GM23338 (cell line): ENCODE measurements at regions not wholly inside any gene's neighbourhood (a gene's known extent, or its start where the extent isn't known, plus 50 kb on each side); places are given as distances from the start of the nearest gene placed in this dataset.

Source experiments
- ATAC-seq: fragments of 200-7000 bp; cut with Tn5 transposase; 3 replicates; pipeline ENCODE4 v1.9.1; 2020
- DNase-seq: peaks from one replicate; pipeline ENCODE4 v3.0.0-alpha.2; 2015; ENCODE audit warnings: low spot score
- H2AFZ ChIP-seq: fragments of 200-600 bp; sonication (generic); 2 replicates; pipeline ENCODE4 v1.8.0; 2016; ENCODE audit warnings: antibody characterized with exemption, mild to moderate bottlenecking, moderate library complexity
- H3F3A ChIP-seq: fragments of 200-600 bp; sonication (generic); replicated peaks from 2 replicates; pipeline ENCODE4 v1.8.0; 2017; ENCODE audit warnings: antibody characterized with exemption, mixed run types, low read depth
- H3K27ac ChIP-seq: fragments of 200-600 bp; sonication (generic); 2 replicates; pipeline ENCODE4 v1.6.1; 2016; ENCODE audit warnings: low read depth
- H3K27me3 ChIP-seq: fragments of 200-600 bp; sonication (generic); 2 replicates; pipeline ENCODE4 v1.8.0; 2016; ENCODE audit warnings: mild to moderate bottlenecking, mixed run types, moderate library complexity; ENCODE audit not compliant: insufficient read depth
- H3K36me3 ChIP-seq: fragments of 200-600 bp; sonication (generic); 2 replicates; pipeline ENCODE4 v1.8.0; 2016; ENCODE audit warnings: mild to moderate bottlenecking; ENCODE audit not compliant: insufficient read depth
- H3K4me1 ChIP-seq: fragments of 200-600 bp; sonication (generic); 2 replicates; pipeline ENCODE4 v1.8.0; 2016; ENCODE audit warnings: mild to moderate bottlenecking, moderate library complexity; ENCODE audit not compliant: insufficient read depth
- H3K4me2 ChIP-seq: fragments of 200-600 bp; sonication (generic); 2 replicates; pipeline ENCODE4 v1.7.1; 2017; ENCODE audit warnings: mixed run types
- H3K4me3 ChIP-seq: fragments of 200-600 bp; sonication (generic); 2 replicates; pipeline ENCODE4 v1.6.1; 2016; ENCODE audit warnings: mixed run types
- H3K79me2 ChIP-seq: fragments of 200-600 bp; sonication (generic); replicated peaks from 2 replicates; pipeline ENCODE4 v1.8.0; 2017; ENCODE audit warnings: mild to moderate bottlenecking; ENCODE audit not compliant: insufficient read depth
- H3K9me2 ChIP-seq: fragments of 200-600 bp; sonication (generic); 2 replicates; pipeline ENCODE4 v1.8.0; 2017; ENCODE audit not compliant: insufficient read depth
- H4K20me1 ChIP-seq: fragments of 200-600 bp; sonication (generic); replicated peaks from 2 replicates; pipeline ENCODE4 v1.8.0; 2017; ENCODE audit warnings: mild to moderate bottlenecking; ENCODE audit not compliant: insufficient read depth
- H3K27ac Mint-ChIP-seq: 2 replicates; pipeline ENCODE4 v1.8.0; 2020; ENCODE audit warnings: inconsistent platforms, mild to moderate bottlenecking, moderate library complexity, mixed read lengths
- H3K27me3 Mint-ChIP-seq: 3 replicates; pipeline ENCODE4 v1.8.0; 2022; ENCODE audit warnings: low read depth, mild to moderate bottlenecking, moderate library complexity, mixed read lengths, inconsistent platforms; ENCODE audit not compliant: insufficient read depth, poor library complexity
- H3K36me3 Mint-ChIP-seq: 3 replicates; pipeline ENCODE4 v1.8.0; 2021; ENCODE audit warnings: low read depth, mild to moderate bottlenecking, inconsistent platforms, moderate library complexity, mixed read lengths
- H3K4me1 Mint-ChIP-seq: 3 replicates; pipeline ENCODE4 v1.8.0; 2020; ENCODE audit warnings: mild to moderate bottlenecking, inconsistent platforms, mixed read lengths
- H3K4me3 Mint-ChIP-seq: 3 replicates; pipeline ENCODE4 v1.8.0; 2021; ENCODE audit warnings: moderate library complexity, mild to moderate bottlenecking, inconsistent platforms, mixed read lengths
- H3K9me3 Mint-ChIP-seq: 3 replicates; pipeline ENCODE4 v1.8.0; 2020; ENCODE audit warnings: moderate library complexity, mild to moderate bottlenecking, inconsistent platforms, mixed read lengths
- CREB1 ChIP-seq: fragments of 250-450 bp; sonication (Bioruptor Pico); IDR thresholded peaks from 2 replicates; pipeline ENCODE4 v1.5.0; 2020; ENCODE audit warnings: low read depth, mild to moderate bottlenecking, moderate library complexity
- CTCF ChIP-seq, 2 experiments: fragments of 200-600 bp in 1 of 2; sonication (generic) in 1 of 2; conservative IDR thresholded peaks; 2 replicates each; pipeline versions ENCODE4 v1.5.1 to v1.6.1; 2016 to 2017; ENCODE audit warnings: antibody characterized with exemption in 2 of 2, low read depth in 2 of 2, mild to moderate bottlenecking in 2 of 2, moderate library complexity in 1 of 2
- ETS1 ChIP-seq: IDR thresholded peaks from 2 replicates; pipeline ENCODE4 v1.6.1; 2016; ENCODE audit warnings: antibody characterized with exemption
- EZH2 ChIP-seq: fragments of 200-600 bp; sonication (generic); IDR thresholded peaks from one replicate; pipeline ENCODE4 v1.8.0; 2017; ENCODE audit warnings: antibody characterized with exemption, mild to moderate bottlenecking, low read depth; ENCODE audit not compliant: unreplicated experiment
- EZH2phosphoT487 ChIP-seq: fragments of 200-600 bp; sonication (generic); IDR thresholded peaks from one replicate; pipeline ENCODE4 v1.8.1; 2018; ENCODE audit warnings: antibody characterized with exemption; ENCODE audit not compliant: unreplicated experiment
- JUNB ChIP-seq: IDR thresholded peaks from one replicate; pipeline ENCODE4 v1.6.1; 2016; ENCODE audit warnings: antibody characterized with exemption; ENCODE audit not compliant: unreplicated experiment
- NANOG ChIP-seq: IDR thresholded peaks from 2 replicates; pipeline ENCODE4 v1.6.1; 2016; ENCODE audit warnings: antibody characterized with exemption, borderline replicate concordance
- POLR2AphosphoS5 ChIP-seq: IDR thresholded peaks from 2 replicates; pipeline ENCODE4 v1.6.1; 2016; ENCODE audit warnings: antibody characterized with exemption, low read depth
- REST ChIP-seq: IDR thresholded peaks from one replicate; pipeline ENCODE4 v1.6.1; 2018; ENCODE audit warnings: antibody characterized with exemption; ENCODE audit not compliant: unreplicated experiment
- STAT1 ChIP-seq: IDR thresholded peaks from one replicate; pipeline ENCODE4 v1.6.1; 2016; ENCODE audit warnings: antibody characterized with exemption; ENCODE audit not compliant: unreplicated experiment
- ZNF114 ChIP-seq: fragments of 250-450 bp; sonication (Bioruptor Pico); IDR thresholded peaks from 2 replicates; pipeline ENCODE4 v1.5.0; 2020; ENCODE audit warnings: mild to moderate bottlenecking, moderate library complexity
- ZNF331 ChIP-seq: fragments of 250-450 bp; sonication (Bioruptor Pico); IDR thresholded peaks from 2 replicates; pipeline ENCODE4 v1.5.0; 2020; ENCODE audit warnings: low read depth, mild to moderate bottlenecking, moderate library complexity
- ZNF462 ChIP-seq: fragments of 250-450 bp; sonication (Bioruptor Pico); IDR thresholded peaks from 2 replicates; pipeline ENCODE4 v1.5.0; 2020; ENCODE audit warnings: mild to moderate bottlenecking, moderate library complexity

- ATAC-seq (no peak), DNase-seq (no peak)
- peaks cover 3% of the 10 kb centered on the region; the same call in 2 of the 3 replicates for H3K36me3 Mint-ChIP-seq
- no peak for TF ChIP-seq ZNF462 (CRISPR knock-in tag)
- no peak for TF ChIP-seq NANOG
- TF ChIP-seq ZNF114 (CRISPR knock-in tag): no peak
- no peak for TF ChIP-seq CREB1 (CRISPR knock-in tag)
- no peak for TF ChIP-seq EZH2phosphoT487
- no peak for TF ChIP-seq EZH2
- no peak for TF ChIP-seq REST
- TF ChIP-seq POLR2AphosphoS5: no peak
- no peak for TF ChIP-seq JUNB
- TF ChIP-seq CTCF (conservative IDR thresholded peaks at IDR 0.05; ENCODE audit: low read depth in 2 of 2): no peak
- no peak for TF ChIP-seq ZNF331 (CRISPR knock-in tag)
- TF ChIP-seq STAT1: no peak
- TF ChIP-seq ETS1: no peak
- H3K4me1 ChIP-seq: no peaks in the 10 kb centered on the region; the same call in 1 of the 2 replicates
- H3K9me3 Mint-ChIP-seq: peaks cover 3% of the 10 kb centered on the region; the same call in 1 of the 3 replicates
- no peak overlapping the region for H3K4me3 ChIP-seq
- no peaks in the 10 kb centered on the region for H3K36me3 ChIP-seq
- H3K4me3 Mint-ChIP-seq: no peak overlapping the region
- H4K20me1 ChIP-seq: no peaks in the 10 kb centered on the region
- H3K4me2 ChIP-seq: no peak overlapping the region
- H3F3A ChIP-seq: no peaks in the 10 kb centered on the region
- no peaks in the 10 kb centered on the region for H3K79me2 ChIP-seq
- no peak overlapping the region for H3K27ac Mint-ChIP-seq
- H2AFZ ChIP-seq: no peak overlapping the region
- peaks cover 3% of the 10 kb centered on the region for H3K27me3 Mint-ChIP-seq
- no peaks in the 10 kb centered on the region for H3K27me3 ChIP-seq
- no peaks in the 10 kb centered on the region for H3K9me2 ChIP-seq
- no peak overlapping the region for H3K27ac ChIP-seq
- H3K4me1 Mint-ChIP-seq: peaks cover 12% of the 10 kb centered on the region; the same call in 2 of the 3 replicates
Observed at GRCh38 chrX:15971696-15972095, 117.1 kb upstream of the AP1S2 start.
